ENCODE measurements at regions not wholly inside any gene's neighbourhood (a gene's known extent, or its start where the extent isn't known, plus 50 kb on each side); places are given as distances from the start of the nearest gene placed in this dataset.
"Not testable (repeated sequence)": the region's sequence is repeated elsewhere in the genome, so short reads cannot be mapped to it uniquely, and the experiment has no call there.

DNA sequence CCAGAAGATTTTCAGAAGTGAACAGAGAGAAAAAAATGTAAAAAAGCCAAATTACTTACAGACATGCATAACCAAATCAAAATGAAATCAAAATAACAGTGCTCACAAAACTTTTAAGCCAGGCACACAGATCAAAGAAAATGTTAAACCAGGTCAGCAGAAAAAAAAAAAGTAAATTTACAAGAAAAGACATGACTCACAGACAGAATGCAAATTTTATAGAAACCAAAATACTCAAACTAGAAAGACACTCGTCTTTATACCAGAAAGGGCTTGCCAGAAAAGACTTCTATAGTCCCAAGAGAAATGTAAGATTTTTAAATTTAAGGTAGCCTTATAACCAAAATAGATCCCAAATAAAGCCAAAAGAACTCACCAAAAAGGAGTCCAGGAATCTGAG lies 86.5 kb upstream of the COG2 start:
- FAIRE-seq, result no peak

DNA sequence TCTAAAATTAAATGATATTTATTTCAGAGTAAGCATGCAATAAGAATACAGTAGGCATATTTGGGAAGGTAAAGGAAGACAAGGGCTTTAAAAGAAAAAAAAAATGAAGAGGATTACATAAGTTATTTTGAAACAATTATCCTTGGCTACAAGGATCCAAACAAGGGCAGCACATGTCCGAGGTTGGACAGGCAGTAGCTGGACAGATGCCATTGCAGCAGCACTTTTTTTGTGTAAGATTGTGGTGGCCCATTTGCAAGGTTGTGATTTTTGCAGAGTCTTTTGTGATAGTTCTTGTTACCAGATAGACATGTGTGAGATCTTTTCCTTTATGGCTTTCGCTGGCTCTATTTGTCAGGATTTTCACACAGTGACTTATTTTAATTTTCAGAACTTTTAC lies 89.4 kb upstream of the COG2 start:
- FAIRE-seq, result no peak

DNA sequence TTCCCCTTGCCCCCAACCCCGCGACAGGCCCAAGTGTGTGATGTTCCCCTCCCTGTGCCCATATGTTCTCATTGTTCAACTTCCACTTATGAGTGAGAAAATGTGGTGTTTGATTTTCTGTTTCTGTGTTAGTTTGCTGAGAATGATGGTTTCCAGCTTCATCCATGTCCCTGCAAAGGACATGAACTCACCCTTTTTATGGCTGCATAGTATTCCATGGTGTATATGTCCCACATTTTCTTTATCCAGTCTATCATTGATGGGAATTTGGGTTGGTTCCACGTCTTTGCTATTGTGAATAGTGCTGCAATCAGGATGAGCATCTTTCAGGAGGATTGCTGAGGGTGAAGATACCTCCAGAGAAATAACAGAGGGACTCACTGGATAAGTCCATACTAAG lies 91.3 kb upstream of the COG2 start:
- not testable (repeated sequence) for FAIRE-seq

DNA sequence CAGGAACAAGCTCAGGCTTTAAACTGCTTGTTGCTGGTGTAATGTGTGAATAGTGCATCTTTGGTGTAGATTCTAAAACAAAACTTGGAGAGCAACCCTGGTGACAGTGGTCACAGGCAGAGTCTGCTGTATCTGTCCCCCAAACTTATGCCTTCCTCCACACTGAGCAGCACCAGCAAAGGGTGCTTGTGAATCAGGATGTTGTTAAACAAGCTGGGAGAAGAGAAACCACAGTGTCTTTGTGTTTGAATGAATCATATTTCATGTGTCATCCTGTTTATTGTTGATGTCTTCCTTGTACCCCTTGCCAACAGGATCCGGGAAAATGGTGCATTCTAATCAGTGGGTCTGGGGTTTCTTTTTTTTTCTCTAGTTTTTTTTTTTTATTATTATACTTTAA lies 91.9 kb upstream of the COG2 start:
- FAIRE-seq, result no peak

DNA sequence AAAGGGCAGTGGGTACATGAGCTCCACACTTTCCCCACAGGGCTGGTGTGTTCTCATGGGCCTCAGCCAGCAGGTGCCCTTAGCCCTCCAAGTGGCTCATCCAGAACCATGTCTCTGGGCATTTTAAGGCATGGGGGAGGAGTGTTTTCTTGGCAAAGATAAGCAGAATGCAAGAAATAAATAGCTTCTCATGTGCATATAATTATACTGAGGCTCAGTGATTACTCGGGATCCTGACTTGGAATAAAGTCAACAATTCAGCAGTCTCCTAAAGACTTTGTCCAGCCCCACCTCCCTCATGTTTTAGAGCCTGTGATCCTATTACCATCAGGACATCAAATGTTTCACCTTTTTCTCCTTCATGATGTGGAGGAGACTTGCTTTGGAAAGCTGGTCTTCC lies 92.7 kb upstream of the COG2 start:
- no peak for FAIRE-seq

- FAIRE-seq, result no peak
Measured at GRCh38 chr1:230548997-230549396, 93.3 kb upstream of the COG2 start.

GRCh38 chr1:230548357-230548756 lies 93.9 kb upstream of the COG2 start:
- no peak for FAIRE-seq

DNA sequence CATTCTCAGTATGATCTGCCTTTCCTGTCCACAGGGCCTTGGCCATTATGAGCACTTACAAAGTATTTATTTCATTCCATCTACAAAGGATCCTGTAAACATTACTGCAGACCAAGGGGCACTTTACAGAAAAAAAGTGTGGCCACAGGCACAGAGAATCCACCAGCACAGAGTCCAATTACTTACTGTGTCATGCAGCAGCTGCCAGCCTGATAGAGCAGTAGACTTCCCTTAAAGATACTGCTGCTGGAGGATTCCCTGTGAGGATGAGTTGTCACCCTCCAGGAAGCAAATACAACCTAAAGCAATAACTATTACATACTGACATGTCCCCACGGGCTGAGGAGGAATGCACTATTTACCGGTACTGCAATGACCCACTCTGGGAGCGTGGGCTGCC lies 97.1 kb upstream of the COG2 start:
- FAIRE-seq, result no peak

GRCh38 chr1:230544758-230545157 lies 97.5 kb upstream of the COG2 start:
- no peak for FAIRE-seq

DNA sequence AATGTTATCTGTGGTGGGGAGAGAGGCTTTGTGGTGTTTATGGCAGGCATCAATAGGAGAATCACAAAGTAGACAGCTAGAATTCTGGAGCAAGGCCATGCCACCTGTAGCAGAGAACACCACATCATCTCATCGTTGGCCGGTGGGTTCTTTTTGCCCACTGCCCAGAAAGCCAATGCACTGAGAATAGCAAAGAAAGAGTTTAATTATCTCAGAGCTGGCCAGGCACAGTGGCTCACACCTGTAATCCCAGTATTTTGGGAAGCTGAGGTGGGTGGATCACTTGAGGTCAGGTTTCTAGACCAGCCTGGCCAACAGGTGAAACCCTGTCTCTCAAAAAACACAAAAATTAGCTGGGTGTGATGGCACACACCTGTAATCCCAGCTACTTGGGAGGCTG lies 99.2 kb upstream of the COG2 start:
- no peak for FAIRE-seq

GRCh38 chr1:230542681-230543080 lies 99.6 kb upstream of the COG2 start:
- FAIRE-seq, result no peak

DNA sequence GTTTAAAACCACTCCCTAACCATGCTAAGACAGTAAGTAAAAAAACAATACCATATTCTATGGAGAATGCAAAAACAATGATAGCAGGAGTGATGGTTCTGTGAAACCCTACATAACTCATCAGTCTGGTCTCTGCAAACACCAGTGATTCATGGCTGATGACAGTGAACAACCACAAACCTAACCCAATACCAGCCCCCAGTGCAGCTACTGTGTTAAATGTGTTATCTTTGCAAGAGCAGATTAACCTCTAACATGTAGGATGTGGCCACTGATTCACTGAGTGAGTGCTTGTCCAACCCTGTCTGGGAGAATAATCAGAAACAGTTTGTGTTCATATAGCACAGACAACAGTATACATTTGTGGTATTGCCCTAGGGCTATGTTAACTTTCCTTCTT lies 100.2 kb upstream of the COG2 start:
- no peak for FAIRE-seq

DNA sequence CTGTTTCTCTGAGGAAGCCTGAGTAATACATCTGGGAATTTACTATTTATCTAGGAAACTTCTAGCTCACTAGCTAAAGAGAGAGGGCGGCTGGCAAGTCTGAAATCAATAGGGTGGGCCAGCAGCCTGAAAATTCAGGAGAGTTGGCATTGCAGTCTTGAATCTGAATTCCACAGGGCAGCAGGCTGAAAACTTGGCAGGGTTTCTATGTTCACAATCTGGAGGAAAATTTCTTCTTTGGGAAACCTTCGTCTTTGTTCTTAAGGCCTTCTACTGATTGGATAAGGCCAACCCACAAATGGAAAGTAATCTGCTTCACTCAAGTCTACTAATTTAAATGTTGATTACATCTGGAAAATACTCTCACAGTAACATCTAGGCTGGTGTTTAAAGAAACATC lies 101.0 kb upstream of the COG2 start:
- no peak for FAIRE-seq

GRCh38 chr1:230540421-230541155 lies 101.7 kb upstream of the COG2 start:
- FAIRE-seq, result no peak

GRCh38 chr1:230537456-230537855 lies 104.8 kb upstream of the COG2 start:
- FAIRE-seq, result no peak

- FAIRE-seq, result no peak
Measured at GRCh38 chr1:230536641-230537155, 105.6 kb upstream of the COG2 start.

DNA sequence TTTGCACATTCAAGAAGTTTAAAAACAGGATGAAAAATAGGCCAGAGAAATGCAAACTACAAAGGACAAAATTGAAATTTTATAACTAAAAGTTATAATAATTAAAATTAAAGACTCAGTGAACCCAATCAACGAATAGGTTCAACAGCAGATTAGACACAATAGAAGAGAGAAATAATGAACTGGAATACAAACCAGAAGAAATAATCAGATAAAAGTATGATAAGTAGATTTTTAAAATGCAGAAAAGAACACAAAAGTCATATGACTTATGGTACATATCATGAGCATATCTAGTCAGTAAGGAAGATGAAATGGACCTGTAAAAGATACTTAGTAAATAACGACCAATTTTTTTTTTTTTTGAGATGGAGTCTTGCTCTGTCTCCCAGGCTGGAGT lies 108.1 kb upstream of the COG2 start:
- no peak for FAIRE-seq

- no peak for FAIRE-seq
Measured at GRCh38 chr1:230531103-230531502, 105.0 kb upstream of the PGBD5 start.

DNA sequence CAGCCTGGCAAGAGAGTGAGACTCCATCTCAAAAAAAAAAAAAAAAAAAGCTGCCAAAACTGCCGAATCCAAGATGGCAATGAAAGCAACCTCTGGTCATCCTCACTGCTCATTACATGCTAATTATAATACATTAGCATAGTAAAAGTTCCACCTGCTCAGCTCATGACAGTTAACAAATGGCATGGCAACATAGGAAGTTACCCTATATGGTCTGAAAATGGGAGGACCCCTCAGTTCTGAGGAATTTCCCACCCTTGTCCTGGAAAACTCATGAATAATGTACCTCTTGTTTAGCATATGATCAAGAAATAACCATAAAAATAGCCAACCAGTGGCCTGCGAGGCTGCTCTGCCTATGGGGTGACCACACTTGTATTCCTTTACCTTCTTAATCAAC lies 93.1 kb upstream of the PGBD5 start:
- no peak for FAIRE-seq

GRCh38 chr1:230518511-230518910 lies 92.4 kb upstream of the PGBD5 start:
- FAIRE-seq, result no peak

GRCh38 chr1:230517786-230518185 lies 91.7 kb upstream of the PGBD5 start:
- no peak for FAIRE-seq

DNA sequence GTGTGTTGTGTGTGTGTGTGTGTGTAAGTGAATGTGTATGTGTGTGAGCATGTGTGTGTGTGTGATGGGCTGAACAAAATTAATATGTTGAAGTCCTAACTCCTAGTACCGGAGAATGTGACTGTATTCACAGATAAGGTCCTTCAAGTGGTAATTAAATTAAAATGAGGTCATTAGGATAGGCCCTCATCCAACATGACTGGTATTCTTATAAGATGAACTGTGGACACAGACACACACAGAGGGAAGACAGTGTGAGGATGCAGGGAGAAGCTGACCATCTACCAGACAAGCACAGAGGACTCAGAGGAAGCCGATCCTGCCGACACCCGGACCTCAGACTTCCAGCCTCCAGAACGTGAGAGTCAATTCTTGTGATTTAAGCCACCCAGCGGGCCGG lies 91.2 kb upstream of the PGBD5 start:
- FAIRE-seq, result no peak

DNA sequence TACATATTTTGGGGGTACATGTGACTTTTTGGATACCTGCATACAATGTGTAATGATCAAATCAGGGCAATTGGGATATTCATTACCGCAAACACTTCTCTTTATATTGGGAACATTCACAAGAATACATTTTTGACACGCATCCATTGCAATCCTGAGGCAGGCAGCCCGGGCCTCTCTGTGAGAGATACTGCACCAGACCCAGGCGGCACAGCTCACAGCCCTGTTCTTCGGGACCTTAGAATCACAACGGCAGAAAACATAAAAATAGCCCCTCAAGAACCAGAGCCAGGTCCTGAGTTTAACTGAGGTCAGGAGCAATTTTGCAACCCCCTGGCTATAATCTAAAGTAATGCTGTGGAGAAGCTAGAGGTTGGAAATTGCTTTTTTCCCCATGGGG lies 90.8 kb upstream of the PGBD5 start:
- FAIRE-seq, result no peak

DNA sequence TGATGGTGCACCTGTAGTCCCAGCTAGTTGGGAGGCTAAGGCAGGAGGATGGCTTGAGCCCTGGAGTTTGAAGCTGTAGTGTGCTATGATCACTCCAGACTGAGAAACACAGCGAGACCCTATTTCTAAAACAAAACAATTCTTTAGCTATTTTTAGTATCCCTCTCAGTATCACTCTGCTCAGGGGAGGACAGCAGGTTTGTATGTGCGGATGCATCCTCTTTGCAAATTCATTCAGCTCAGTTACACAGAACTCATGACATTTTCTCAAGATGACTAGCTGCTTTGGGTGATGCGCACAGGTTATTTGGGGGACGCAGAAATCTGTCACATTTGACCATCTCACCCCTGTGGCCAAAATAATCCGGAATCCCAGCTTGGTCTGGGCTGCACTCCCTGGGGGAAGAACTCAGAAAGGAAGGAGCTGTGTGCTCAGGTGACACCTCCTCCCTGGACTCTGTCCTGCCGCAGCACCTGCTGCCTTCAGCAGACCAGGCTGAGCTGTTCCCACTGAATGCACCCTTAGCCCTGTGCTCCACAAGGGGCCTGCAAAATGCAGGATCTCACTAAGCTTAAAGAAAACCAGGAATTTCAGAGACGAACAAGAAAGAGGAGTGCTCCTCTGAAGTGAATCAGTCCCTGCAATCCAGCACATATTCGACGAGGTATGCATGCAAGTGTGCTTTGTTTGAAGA lies 89.5 kb upstream of the PGBD5 start:
- FAIRE-seq, result no peak

GRCh38 chr1:230510496-230510895 lies 84.4 kb upstream of the PGBD5 start:
- FAIRE-seq, result no peak

All from colon (tissue), 2 donors.